Natural killer cell (primary cell): ENCODE measurements at regions not wholly inside any gene's neighbourhood (a gene's known extent, or its start where the extent isn't known, plus 50 kb on each side); places are given as distances from the start of the nearest gene placed in this dataset.

ENCODE experiments used
- ATAC-seq, 3 donors: fragments of 150-1000 bp in 2 of 3; fragments of 200-7000 bp in 1 of 3; cut with Tn5 transposase; 1 replicate in 1 of 3; 2 replicates in 2 of 3; pipeline ENCODE4 v1.10.0; 2021; ENCODE audit warnings: mild to moderate bottlenecking in 2 of 3, moderate library complexity in 2 of 3
- DNase-seq, 2 donors: peaks; one replicate each; pipeline versions ENCODE4 v3.0.0 to v3.0.0-alpha.2; 2013 to 2021; ENCODE audit warnings: mixed read lengths in 1 of 2
- H3K27ac ChIP-seq: one replicate; pipeline ENCODE4 v1.5.1; 2013; ENCODE audit warnings: mild to moderate bottlenecking, low read length
- H3K27me3 ChIP-seq: one replicate; pipeline ENCODE4 v1.6.1; 2013; ENCODE audit warnings: low read length; ENCODE audit not compliant: control insufficient read depth, insufficient read depth
- H3K36me3 ChIP-seq: one replicate; pipeline ENCODE4 v1.6.1; 2013; ENCODE audit warnings: low read length; ENCODE audit not compliant: control insufficient read depth, insufficient read depth
- H3K4me1 ChIP-seq: one replicate; pipeline ENCODE4 v1.6.1; 2013; ENCODE audit warnings: low read length; ENCODE audit not compliant: control insufficient read depth, insufficient read depth
- H3K4me3 ChIP-seq: one replicate; pipeline ENCODE4 v1.5.1; 2013; ENCODE audit warnings: low read length
- H3K9me3 ChIP-seq: one replicate; pipeline ENCODE4 v1.6.1; 2013; ENCODE audit warnings: low read length; ENCODE audit not compliant: control insufficient read depth, insufficient read depth
- H3K27ac Mint-ChIP-seq, 2 donors: one replicate each; pipeline ENCODE4 v1.8.0; 2022; ENCODE audit warnings: mild to moderate bottlenecking in 2 of 2, mixed read lengths in 2 of 2, moderate library complexity in 1 of 2
- H3K27me3 Mint-ChIP-seq, 2 donors: one replicate each; pipeline ENCODE4 v1.8.0; 2022; ENCODE audit warnings: low read depth in 2 of 2, mixed read lengths in 2 of 2
- H3K36me3 Mint-ChIP-seq: one replicate; pipeline ENCODE4 v1.8.0; 2022; ENCODE audit warnings: mixed read lengths
- H3K4me1 Mint-ChIP-seq, 2 donors: one replicate each; pipeline ENCODE4 v1.8.0; 2022; ENCODE audit warnings: mixed read lengths in 2 of 2
- H3K4me3 Mint-ChIP-seq: one replicate; pipeline ENCODE4 v1.8.0; 2022; ENCODE audit warnings: mild to moderate bottlenecking, moderate library complexity, mixed read lengths
- H3K9me3 Mint-ChIP-seq, 2 donors: one replicate each; pipeline ENCODE4 v1.8.0; 2022; ENCODE audit warnings: mixed read lengths in 2 of 2
- WGBS: methylation state at CpG from one replicate; pipeline ENCODE4 v1.1.7; 2013; ENCODE audit warnings: missing lambda C conversion rate; ENCODE audit not compliant: insufficient coverage; 5-methylcytosine and 5-hydroxymethylcytosine counted together
- intact Hi-C: fragments of 100-400 bp; cut with micrococcal nuclease; formaldehyde crosslinking; loops from one replicate; pipeline ENCODE4 v1.14.2; 2022
- TF ChIP-seq, protein P1 (sequence below): fragments of 200-600 bp; IDR thresholded peaks from one replicate; pipeline ENCODE4 v1.8.0; 2022; ENCODE audit warnings: antibody characterized with exemption

DNA sequence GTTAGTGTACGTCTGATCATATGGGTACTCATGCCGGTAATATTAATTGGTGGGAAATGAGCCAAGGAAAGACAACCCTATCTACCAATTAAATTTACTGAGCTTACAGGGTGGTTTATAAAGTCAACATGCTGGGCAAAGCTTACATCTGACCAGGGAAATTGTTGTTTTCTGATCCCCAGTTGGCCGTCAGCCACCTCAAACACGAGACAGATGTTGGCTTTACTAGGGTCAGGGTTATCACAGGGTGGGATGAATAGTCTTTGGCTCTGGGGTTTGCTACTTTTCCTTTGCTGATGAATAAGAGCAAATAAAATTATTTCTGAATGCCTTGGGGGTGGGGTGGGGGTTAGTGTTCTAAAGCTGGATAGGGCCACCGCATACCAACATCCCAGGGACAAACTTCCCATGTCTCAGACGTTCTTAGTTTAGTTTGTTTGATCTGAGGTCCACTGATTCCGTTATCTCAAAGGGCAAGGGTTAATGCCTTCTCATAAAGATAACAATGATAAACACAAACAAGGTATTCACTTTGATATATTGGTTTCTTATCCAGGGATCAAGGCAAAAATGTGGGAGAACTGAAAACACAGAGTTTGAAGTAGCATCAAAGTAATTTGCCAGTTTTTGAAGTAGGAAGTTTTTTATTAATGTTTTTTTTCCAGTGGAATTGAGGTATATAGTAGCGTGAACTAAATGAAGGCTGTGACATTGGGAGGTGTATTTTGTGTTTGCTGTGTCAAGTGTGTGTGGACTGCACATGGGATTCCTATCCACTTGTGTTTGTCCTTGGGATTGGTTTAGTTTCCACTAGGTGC is 109.1 kb upstream of the RPS23 start:
- peaks cover 0 to 2% of the 10 kb centered on the region in 2 donors for H3K9me3 Mint-ChIP-seq
- Histone ChIP-seq H3K4me1 (no peaks in the 10 kb centered on the region), H3K27me3 (no peaks in the 10 kb centered on the region), H3K9me3 (no peaks in the 10 kb centered on the region), H3K4me3 (no peak overlapping the region), H3K36me3 (no peaks in the 10 kb centered on the region), H3K27ac (no peak overlapping the region)
- TF ChIP-seq, protein P1, sequence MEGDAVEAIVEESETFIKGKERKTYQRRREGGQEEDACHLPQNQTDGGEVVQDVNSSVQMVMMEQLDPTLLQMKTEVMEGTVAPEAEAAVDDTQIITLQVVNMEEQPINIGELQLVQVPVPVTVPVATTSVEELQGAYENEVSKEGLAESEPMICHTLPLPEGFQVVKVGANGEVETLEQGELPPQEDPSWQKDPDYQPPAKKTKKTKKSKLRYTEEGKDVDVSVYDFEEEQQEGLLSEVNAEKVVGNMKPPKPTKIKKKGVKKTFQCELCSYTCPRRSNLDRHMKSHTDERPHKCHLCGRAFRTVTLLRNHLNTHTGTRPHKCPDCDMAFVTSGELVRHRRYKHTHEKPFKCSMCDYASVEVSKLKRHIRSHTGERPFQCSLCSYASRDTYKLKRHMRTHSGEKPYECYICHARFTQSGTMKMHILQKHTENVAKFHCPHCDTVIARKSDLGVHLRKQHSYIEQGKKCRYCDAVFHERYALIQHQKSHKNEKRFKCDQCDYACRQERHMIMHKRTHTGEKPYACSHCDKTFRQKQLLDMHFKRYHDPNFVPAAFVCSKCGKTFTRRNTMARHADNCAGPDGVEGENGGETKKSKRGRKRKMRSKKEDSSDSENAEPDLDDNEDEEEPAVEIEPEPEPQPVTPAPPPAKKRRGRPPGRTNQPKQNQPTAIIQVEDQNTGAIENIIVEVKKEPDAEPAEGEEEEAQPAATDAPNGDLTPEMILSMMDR = no peak
- H3K27me3 Mint-ChIP-seq = peaks cover 0 to 10% of the 10 kb centered on the region in 2 donors
- ATAC-seq = no peak
- DNase-seq = no peak
- H3K4me1 Mint-ChIP-seq = peaks cover 3 to 5% of the 10 kb centered on the region in 2 donors
- intact Hi-C loops = no loop called here
- 79% methylated on average over 5 of the region's 8 CpGs for WGBS
- H3K27ac Mint-ChIP-seq = no peak overlapping the region
- H3K36me3 Mint-ChIP-seq = no peaks in the 10 kb centered on the region
- H3K4me3 Mint-ChIP-seq = no peak overlapping the region

DNA sequence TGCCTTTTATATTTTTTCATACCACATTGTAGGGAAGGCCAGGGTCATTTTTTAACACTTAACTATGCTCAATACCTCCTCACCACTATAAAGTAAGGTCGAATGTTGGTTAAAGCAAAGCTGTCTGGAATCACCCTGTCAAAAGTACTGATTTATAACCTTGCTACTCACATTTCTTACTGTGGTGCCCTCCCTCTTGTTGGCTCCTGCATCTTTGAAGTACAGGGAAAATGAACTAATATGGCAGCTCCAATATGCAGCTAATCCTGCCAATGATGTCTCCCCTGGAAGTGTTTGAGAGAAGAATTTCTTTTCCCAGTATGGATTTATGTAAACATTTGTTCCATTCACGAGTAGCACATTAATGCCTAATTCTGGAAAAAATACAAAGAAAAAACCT is 108.4 kb upstream of the RPS23 start:
- Histone ChIP-seq H3K9me3 (no peaks in the 10 kb centered on the region), H3K4me1 (no peaks in the 10 kb centered on the region), H3K36me3 (no peaks in the 10 kb centered on the region), H3K27me3 (no peaks in the 10 kb centered on the region), H3K4me3 (no peak overlapping the region), H3K27ac (no peak overlapping the region)
- 57% methylated on average over 1 of the region's 2 CpGs for WGBS
- intact Hi-C loops = no loop called here
- DNase-seq (no peak), ATAC-seq (no peak)
- Mint-ChIP-seq H3K9me3 (no peaks in the 10 kb centered on the region), H3K27ac (no peak overlapping the region), H3K27me3 (peaks cover 0 to 7% of the 10 kb centered on the region in 2 donors), H3K4me3 (no peak overlapping the region), H3K4me1 (peaks cover 3 to 5% of the 10 kb centered on the region in 2 donors), H3K36me3 (no peaks in the 10 kb centered on the region)
- TF ChIP-seq, protein P1 = no peak

DNA sequence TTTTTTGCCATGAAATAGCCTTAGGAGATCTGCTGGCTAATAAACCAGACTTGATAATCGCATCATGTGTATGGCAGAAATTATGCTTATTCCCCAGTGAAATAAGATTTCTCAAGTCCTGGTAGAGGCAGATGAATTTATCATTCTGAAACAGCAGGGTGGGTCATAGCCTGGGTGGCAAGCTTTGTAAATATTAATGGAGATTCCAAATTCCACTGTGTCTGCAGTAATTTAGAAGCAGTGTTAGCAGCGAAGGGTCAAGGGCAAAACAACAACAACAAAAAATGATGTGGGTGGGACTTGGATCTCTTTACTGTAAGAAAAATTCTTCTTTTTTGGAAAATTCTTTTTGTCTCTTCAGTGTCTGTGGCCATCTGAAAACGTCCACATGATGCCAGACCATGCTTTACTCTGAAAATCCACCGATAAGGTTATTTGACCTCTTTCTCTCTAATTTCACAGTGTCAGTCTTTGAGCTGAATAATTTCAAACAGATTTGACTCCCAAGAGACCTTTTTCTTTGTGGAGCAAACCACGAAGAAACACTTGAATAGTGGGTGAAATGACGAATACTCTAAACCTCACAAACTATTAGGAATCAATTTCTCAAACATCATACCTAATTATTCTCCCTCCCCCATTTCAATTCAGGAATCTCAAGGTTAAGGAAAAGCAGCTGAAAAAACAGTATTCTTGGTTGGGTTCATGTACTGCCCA is 106.0 kb upstream of the RPS23 start:
- Histone ChIP-seq H3K36me3 (no peaks in the 10 kb centered on the region), H3K9me3 (no peaks in the 10 kb centered on the region), H3K4me1 (no peaks in the 10 kb centered on the region), H3K27me3 (no peaks in the 10 kb centered on the region), H3K4me3 (no peak overlapping the region), H3K27ac (no peak overlapping the region)
- peaks cover 0 to 6% of the 10 kb centered on the region in 2 donors for H3K27me3 Mint-ChIP-seq
- no peaks in the 10 kb centered on the region for H3K9me3 Mint-ChIP-seq
- DNase-seq = no peak
- H3K4me3 Mint-ChIP-seq = no peak overlapping the region
- H3K36me3 Mint-ChIP-seq = no peaks in the 10 kb centered on the region
- TF ChIP-seq, protein P1 = no peak
- H3K27ac Mint-ChIP-seq = no peak overlapping the region
- ATAC-seq = no peak
- intact Hi-C loops = no loop called here
- WGBS = 86% methylated on average over 4 of the region's 6 CpGs
- peaks cover 3 to 5% of the 10 kb centered on the region in 2 donors for H3K4me1 Mint-ChIP-seq
